ENCODE measurements at regions not wholly inside any gene's neighbourhood (a gene's known extent, or its start where the extent isn't known, plus 50 kb on each side); places are given as distances from the start of the nearest gene placed in this dataset.

DNA sequence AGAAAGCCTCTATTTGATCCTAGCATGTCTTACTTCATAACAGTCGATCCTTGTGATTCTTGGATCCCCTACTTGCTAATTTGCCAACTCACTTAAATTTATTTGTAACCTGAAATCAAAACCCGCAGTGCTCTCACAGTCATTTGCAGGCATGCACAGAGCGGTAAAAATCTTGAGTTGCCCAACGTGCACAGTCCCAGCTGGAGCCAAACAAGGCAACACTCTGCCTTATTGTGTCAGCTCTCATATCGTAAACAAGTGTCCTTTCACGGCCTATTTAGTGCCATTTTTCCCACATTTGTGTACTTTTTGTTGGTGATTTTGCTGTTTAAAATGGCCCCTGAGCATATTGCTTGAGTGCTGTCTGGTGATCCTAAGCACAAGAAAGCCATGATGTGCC is 511.3 kb upstream of the WWC1 start:
- Histone ChIP-seq H3K4me3 (ENCODE audit: low read length) (no peak overlapping the region), H3K4me1 (ENCODE audit: control insufficient read depth, insufficient read depth, low read length) (no peaks in the 10 kb centered on the region), H3K9me3 (ENCODE audit: control insufficient read depth, low read depth, low read length) (no peaks in the 10 kb centered on the region), H3K36me3 (ENCODE audit: control insufficient read depth, insufficient read depth, low read length) (no peaks in the 10 kb centered on the region), H3K27ac (ENCODE audit: low read length) (no peak overlapping the region), H3K27me3 (ENCODE audit: control insufficient read depth, insufficient read depth, low read length) (no peaks in the 10 kb centered on the region)
- 83% methylated on average over 1 of the region's 6 CpGs for WGBS (ENCODE audit: insufficient coverage, low lambda C conversion rate)
- no peak for DNase-seq

DNA sequence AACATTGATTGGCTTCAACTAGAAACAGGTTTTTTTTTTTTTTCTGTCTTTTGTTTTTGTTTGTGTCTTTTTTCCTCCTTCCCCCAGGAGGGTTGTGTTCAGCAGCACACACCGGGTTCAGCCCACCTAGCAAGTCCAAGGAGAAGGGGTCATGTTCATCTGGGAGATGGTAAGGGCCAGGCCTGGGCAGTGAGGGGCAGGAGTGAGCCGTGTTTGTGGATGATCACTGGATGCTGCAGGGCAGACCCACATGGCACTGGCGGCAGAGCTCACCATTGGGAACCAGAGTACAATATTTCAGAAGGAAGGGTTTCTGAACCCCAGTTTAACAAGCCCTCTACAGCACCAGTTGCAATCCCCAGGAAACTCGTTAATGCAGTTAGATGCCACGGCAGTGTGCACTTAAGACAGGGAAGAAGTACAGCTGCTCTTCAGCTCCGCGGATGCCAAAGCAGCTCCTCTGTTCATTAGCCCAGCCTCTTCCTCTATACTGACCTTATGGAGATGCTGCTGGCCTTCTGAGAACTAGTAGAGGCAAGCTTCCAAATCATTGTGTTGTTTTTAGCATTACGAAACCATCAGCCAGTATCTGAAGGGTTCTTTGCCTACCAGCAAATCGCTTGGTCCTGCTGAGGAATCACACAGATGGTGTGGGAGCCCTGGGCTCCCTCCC is 508.2 kb upstream of the WWC1 start:
- Histone ChIP-seq H3K27me3 (ENCODE audit: control insufficient read depth, insufficient read depth, low read length) (no peaks in the 10 kb centered on the region), H3K27ac (ENCODE audit: low read length) (no peak overlapping the region), H3K36me3 (ENCODE audit: control insufficient read depth, insufficient read depth, low read length) (no peaks in the 10 kb centered on the region), H3K9me3 (ENCODE audit: control insufficient read depth, low read depth, low read length) (no peaks in the 10 kb centered on the region), H3K4me1 (ENCODE audit: control insufficient read depth, insufficient read depth, low read length) (no peaks in the 10 kb centered on the region), H3K4me3 (ENCODE audit: low read length) (no peak overlapping the region)
- no CpG with 5 or more reads among the region's 9 CpGs for WGBS (ENCODE audit: insufficient coverage, low lambda C conversion rate)
- no peak for DNase-seq

DNA sequence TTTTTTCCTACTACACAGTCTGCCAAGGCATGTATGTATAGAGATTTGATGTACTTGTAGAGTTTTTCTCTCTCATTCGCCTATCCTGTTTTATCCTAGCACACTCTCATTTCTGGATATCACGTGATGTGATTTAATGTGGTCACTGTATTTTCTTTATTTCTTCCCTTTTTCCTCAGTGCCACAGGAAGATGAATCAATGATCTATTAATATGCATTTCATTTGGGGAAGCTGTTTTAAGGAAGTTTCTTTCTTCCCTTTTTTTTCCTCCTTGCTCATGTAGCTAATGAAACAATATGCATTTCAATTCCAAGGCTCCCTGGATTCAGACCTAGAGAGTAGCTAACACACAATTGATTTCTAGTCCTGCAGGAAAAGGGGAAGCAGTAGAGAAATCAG is 506.3 kb upstream of the WWC1 start:
- 100% methylated on average over 2 of the region's 2 CpGs for WGBS (ENCODE audit: insufficient coverage, low lambda C conversion rate)
- H3K4me3 ChIP-seq (ENCODE audit: low read length), result no peak overlapping the region
- no peaks in the 10 kb centered on the region for H3K36me3 ChIP-seq (ENCODE audit: control insufficient read depth, insufficient read depth, low read length)
- H3K4me1 ChIP-seq (ENCODE audit: control insufficient read depth, insufficient read depth, low read length), result no peaks in the 10 kb centered on the region
- DNase-seq, result no peak
- H3K27me3 ChIP-seq (ENCODE audit: control insufficient read depth, insufficient read depth, low read length), result no peaks in the 10 kb centered on the region
- H3K27ac ChIP-seq (ENCODE audit: low read length), result no peak overlapping the region
- no peaks in the 10 kb centered on the region for H3K9me3 ChIP-seq (ENCODE audit: control insufficient read depth, low read depth, low read length)

DNA sequence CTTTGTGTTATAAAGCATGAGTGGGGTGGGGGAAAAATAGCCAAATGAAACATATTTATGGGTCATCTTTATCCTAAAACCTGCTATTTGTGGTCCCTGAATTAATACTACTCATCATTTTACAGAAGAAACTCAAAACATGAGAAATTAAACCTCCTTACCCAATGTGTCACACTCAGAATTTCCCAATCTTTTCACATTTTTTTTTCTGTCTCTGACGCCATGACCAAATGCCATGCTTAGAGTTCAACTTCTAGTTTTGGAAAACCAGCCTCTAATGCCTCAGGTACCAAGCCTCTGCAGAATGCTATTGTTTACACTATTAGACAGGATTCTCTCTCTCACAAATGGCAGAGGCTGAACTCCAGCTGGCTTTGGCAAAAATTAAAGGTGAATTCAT is 505.5 kb upstream of the WWC1 start:
- Histone ChIP-seq H3K4me3 (ENCODE audit: low read length) (no peak overlapping the region), H3K4me1 (ENCODE audit: control insufficient read depth, insufficient read depth, low read length) (no peaks in the 10 kb centered on the region), H3K27me3 (ENCODE audit: control insufficient read depth, insufficient read depth, low read length) (no peaks in the 10 kb centered on the region), H3K36me3 (ENCODE audit: control insufficient read depth, insufficient read depth, low read length) (no peaks in the 10 kb centered on the region), H3K27ac (ENCODE audit: low read length) (no peak overlapping the region), H3K9me3 (ENCODE audit: control insufficient read depth, low read depth, low read length) (no peaks in the 10 kb centered on the region)
- WGBS (ENCODE audit: insufficient coverage, low lambda C conversion rate), result 86% methylated on average over 1 of the region's 1 CpG
- DNase-seq, result no peak

DNA sequence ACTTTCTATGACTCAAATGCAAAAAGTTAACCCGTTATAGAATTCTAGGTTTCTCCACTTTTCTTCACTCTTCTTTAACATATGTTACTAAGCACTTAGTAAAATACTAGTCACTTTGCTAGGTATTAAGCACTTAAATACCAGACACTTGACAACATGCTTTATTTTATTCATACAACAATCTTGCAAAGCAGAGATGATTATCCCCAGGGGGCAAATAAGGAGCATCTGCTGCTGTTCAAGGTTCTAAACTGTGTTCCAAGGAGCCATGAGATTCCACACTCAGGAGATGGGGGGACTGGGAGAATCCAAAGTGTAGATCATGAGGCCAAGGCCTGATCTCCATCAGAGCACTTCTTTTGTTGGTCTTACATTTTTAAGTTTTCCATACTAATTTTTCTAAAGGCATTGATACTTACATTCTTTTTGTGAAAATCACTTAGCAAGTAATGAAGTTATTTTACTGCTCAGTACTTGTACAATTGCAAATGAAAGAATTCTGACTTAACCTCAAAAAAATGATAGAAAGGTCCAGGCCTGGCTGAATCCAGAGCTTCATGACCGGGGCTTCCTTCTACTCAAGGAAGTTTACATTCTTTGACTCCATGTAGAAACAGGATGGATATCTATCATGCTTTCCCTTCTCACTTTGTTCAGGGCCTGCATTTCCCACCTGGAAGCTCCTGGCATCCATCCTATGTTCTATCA is 504.4 kb upstream of the WWC1 start:
- no peaks in the 10 kb centered on the region for H3K9me3 ChIP-seq (ENCODE audit: control insufficient read depth, low read depth, low read length)
- H3K27me3 ChIP-seq (ENCODE audit: control insufficient read depth, insufficient read depth, low read length), result no peaks in the 10 kb centered on the region
- H3K4me1 ChIP-seq (ENCODE audit: control insufficient read depth, insufficient read depth, low read length), result no peaks in the 10 kb centered on the region
- no peak for DNase-seq
- WGBS (ENCODE audit: insufficient coverage, low lambda C conversion rate), result 100% methylated on average over 1 of the region's 2 CpGs
- no peak overlapping the region for H3K27ac ChIP-seq (ENCODE audit: low read length)
- no peak overlapping the region for H3K4me3 ChIP-seq (ENCODE audit: low read length)
- H3K36me3 ChIP-seq (ENCODE audit: control insufficient read depth, insufficient read depth, low read length), result no peaks in the 10 kb centered on the region

DNA sequence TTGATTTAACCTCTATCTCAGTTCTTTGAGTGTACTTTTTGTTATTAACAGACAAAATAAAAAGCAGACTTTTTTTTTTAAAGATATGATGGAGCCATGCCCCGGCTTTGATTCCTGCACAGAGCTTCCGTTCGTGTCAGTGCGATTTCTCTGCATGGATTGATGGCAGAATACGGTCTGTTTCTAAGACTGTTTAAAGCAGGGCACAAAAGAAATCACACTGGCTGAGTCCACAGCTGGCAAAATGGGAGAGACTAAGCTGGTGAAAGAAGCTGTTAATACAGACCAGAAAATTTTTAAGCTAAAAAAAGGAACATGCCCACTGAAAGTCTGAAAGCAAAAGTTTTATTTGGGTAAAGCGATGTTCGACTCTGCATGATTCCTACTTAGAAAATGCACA is 501.4 kb upstream of the WWC1 start:
- H3K4me3 ChIP-seq (ENCODE audit: low read length), result no peak overlapping the region
- H3K4me1 ChIP-seq (ENCODE audit: control insufficient read depth, insufficient read depth, low read length), result no peaks in the 10 kb centered on the region
- WGBS (ENCODE audit: insufficient coverage, low lambda C conversion rate), result 100% methylated on average over 2 of the region's 7 CpGs
- no peak for DNase-seq
- no peaks in the 10 kb centered on the region for H3K27me3 ChIP-seq (ENCODE audit: control insufficient read depth, insufficient read depth, low read length)
- no peaks in the 10 kb centered on the region for H3K9me3 ChIP-seq (ENCODE audit: control insufficient read depth, low read depth, low read length)
- H3K36me3 ChIP-seq (ENCODE audit: control insufficient read depth, insufficient read depth, low read length), result no peaks in the 10 kb centered on the region
- no peak overlapping the region for H3K27ac ChIP-seq (ENCODE audit: low read length)

DNA sequence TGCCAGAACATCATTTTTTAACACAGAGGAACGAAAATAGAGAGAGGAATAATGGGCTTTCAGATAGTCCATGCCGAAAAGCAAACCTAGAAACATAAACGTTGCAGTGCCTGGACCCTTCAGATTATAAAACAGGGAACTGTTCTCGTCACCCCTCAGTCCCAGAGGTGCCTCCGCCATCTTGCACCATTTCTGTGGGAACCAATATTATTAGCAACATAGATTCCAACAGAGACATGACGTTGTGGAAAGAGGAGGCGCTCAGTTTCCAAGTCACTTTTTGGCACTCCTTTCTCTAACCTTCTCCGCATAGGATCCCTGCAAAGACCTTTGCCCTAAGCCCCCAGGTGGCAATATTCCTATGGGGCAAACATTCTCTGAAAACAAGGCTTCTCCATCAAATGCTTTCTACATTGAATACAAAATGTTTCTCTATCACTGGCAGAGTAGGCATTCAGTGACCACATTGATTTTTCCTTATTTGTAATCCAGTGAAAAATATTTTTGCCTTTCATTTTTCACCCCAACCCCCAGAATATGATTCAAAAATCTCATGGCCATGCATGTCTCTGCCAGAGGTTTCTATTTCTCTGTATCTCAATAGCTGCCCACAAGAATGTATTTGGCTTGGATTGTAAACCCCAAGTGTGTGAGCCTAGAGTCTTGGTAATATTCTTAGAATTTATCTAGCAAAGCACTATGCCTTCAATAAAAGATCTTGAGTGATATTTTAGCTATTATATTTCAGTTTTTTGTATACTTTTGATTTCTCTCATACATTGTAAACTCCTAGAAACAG is 500.8 kb upstream of the WWC1 start:
- no peak overlapping the region for H3K27ac ChIP-seq (ENCODE audit: low read length)
- H3K36me3 ChIP-seq (ENCODE audit: control insufficient read depth, insufficient read depth, low read length), result no peaks in the 10 kb centered on the region
- no peak overlapping the region for H3K4me3 ChIP-seq (ENCODE audit: low read length)
- DNase-seq, result no peak
- no peaks in the 10 kb centered on the region for H3K9me3 ChIP-seq (ENCODE audit: control insufficient read depth, low read depth, low read length)
- no peaks in the 10 kb centered on the region for H3K27me3 ChIP-seq (ENCODE audit: control insufficient read depth, insufficient read depth, low read length)
- H3K4me1 ChIP-seq (ENCODE audit: control insufficient read depth, insufficient read depth, low read length), result no peaks in the 10 kb centered on the region
- WGBS (ENCODE audit: insufficient coverage, low lambda C conversion rate), result no CpG with 5 or more reads among the region's 8 CpGs

DNA sequence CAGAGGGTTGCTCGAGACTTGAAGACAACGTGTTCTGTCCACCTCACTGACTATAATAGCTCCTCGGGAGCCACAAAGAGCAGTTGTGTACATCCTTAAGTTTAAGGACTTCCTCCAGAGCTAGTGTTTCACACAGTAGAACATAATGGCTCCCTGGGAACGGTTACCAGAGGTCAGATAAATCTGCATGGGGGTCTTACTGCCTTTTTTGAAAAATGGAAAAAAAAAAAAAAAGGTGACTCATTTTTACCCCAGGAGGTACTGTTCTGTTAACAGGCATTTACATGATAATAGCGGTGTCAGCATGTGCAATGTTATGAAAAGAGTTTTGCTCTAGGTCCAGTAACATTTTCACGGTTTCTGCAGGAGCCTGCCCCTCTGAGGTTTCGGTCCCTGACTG is 498.9 kb upstream of the WWC1 start:
- DNase-seq, result no peak
- Histone ChIP-seq H3K9me3 (ENCODE audit: control insufficient read depth, low read depth, low read length) (no peaks in the 10 kb centered on the region), H3K27ac (ENCODE audit: low read length) (no peak overlapping the region), H3K4me3 (ENCODE audit: low read length) (no peak overlapping the region), H3K4me1 (ENCODE audit: control insufficient read depth, insufficient read depth, low read length) (no peaks in the 10 kb centered on the region), H3K27me3 (ENCODE audit: control insufficient read depth, insufficient read depth, low read length) (no peaks in the 10 kb centered on the region), H3K36me3 (ENCODE audit: control insufficient read depth, insufficient read depth, low read length) (no peaks in the 10 kb centered on the region)
- WGBS (ENCODE audit: insufficient coverage, low lambda C conversion rate), result no CpG with 5 or more reads among the region's 7 CpGs

DNA sequence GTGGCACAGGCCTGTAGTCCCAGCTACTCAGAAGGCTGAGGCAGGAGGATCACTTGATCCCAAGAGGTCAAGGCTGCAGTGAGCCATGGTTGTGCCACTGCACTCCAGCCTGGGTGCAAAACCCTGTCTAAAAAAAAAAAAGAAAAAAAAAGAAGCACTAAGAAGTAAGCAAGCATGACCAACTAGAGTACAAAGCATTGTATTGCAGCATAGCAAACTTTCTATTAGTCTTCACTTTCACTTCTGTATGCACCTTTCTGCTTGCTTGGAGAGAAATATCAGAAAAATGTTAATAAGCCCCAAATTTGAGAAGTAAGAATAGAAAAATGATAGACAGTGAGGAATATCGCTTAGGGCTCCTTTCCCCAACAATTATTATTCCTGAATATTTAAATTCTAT is 497.7 kb upstream of the WWC1 start:
- no peaks in the 10 kb centered on the region for H3K4me1 ChIP-seq (ENCODE audit: control insufficient read depth, insufficient read depth, low read length)
- no peaks in the 10 kb centered on the region for H3K9me3 ChIP-seq (ENCODE audit: control insufficient read depth, low read depth, low read length)
- no peak overlapping the region for H3K4me3 ChIP-seq (ENCODE audit: low read length)
- 100% methylated on average over 1 of the region's 1 CpG for WGBS (ENCODE audit: insufficient coverage, low lambda C conversion rate)
- DNase-seq, result no peak
- no peaks in the 10 kb centered on the region for H3K36me3 ChIP-seq (ENCODE audit: control insufficient read depth, insufficient read depth, low read length)
- H3K27ac ChIP-seq (ENCODE audit: low read length), result no peak overlapping the region
- H3K27me3 ChIP-seq (ENCODE audit: control insufficient read depth, insufficient read depth, low read length), result no peaks in the 10 kb centered on the region

DNA sequence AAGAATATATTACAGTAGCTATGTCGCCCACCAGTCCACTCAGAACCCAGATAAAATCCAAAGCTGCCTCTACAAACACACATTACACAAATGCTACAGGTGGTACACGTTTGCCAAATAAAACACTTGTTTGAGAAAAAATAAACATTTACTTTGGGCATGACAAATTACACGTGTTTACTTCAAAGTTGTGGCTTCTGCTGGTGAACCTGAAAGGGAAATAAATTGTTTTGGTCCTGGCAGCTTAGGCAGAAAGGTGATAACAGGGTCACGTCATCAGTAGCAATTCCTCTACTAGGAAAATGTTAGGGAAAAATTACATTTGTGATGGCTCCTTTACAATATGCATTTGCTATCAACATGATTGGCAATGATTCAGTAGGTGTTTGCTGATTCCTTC is 497.3 kb upstream of the WWC1 start:
- Histone ChIP-seq H3K4me1 (ENCODE audit: control insufficient read depth, insufficient read depth, low read length) (no peaks in the 10 kb centered on the region), H3K27me3 (ENCODE audit: control insufficient read depth, insufficient read depth, low read length) (no peaks in the 10 kb centered on the region), H3K27ac (ENCODE audit: low read length) (no peak overlapping the region), H3K36me3 (ENCODE audit: control insufficient read depth, insufficient read depth, low read length) (no peaks in the 10 kb centered on the region), H3K4me3 (ENCODE audit: low read length) (no peak overlapping the region), H3K9me3 (ENCODE audit: control insufficient read depth, low read depth, low read length) (no peaks in the 10 kb centered on the region)
- 57% methylated on average over 1 of the region's 4 CpGs for WGBS (ENCODE audit: insufficient coverage, low lambda C conversion rate)
- no peak for DNase-seq
